IMR-90 (cell line): ENCODE measurements at regions not wholly inside any gene's neighbourhood (a gene's known extent, or its start where the extent isn't known, plus 50 kb on each side); places are given as distances from the start of the nearest gene placed in this dataset.

Source experiments
- ATAC-seq: fragments of 200-7000 bp; cut with Tn5 transposase; 2 replicates; pipeline ENCODE4 v1.9.1; 2020; ENCODE audit warnings: low read depth, mild to moderate bottlenecking, moderate library complexity
- BruUV-seq: library from RNA; stranded (reverse); fragments of 400-500 nt; replicated peaks from 2 replicates; lab custom pipeline; 2021; lab: Mats Ljungman, UMichigan
- CTCF ChIA-PET: fragments of 300-600 bp; formaldehyde crosslinking; extraction: SDS; loops from one replicate; lab custom pipeline; 2021; ENCODE audit warnings: antibody characterized with exemption; lab: Yijun Ruan, JAX
- POLR2A ChIA-PET: fragments of 300-600 bp; sonication (Branson Sonifier 250); formaldehyde crosslinking; loops from one replicate; lab custom pipeline; 2022; ENCODE audit warnings: antibody characterized with exemption; ENCODE audit not compliant: unreplicated experiment; lab: Charles Lee
- DNase-seq: peaks from one replicate; pipeline ENCODE4 v3.0.0; 2013
- H2AFZ ChIP-seq: replicated peaks from 2 replicates; pipeline ENCODE3; 2013; ENCODE audit warnings: low read length, mild to moderate bottlenecking; ENCODE audit not compliant: poor library complexity
- H2AK5ac ChIP-seq: 2 replicates; pipeline ENCODE4 v1.6.1; 2013; ENCODE audit warnings: low read depth, low read length, inconsistent platforms
- H2AK9ac ChIP-seq: replicated peaks from 2 replicates; pipeline ENCODE3; 2013; ENCODE audit warnings: mild to moderate bottlenecking, low read depth, low read length, moderate library complexity; ENCODE audit not compliant: poor library complexity
- H2BK120ac ChIP-seq: 2 replicates; pipeline ENCODE4 v1.6.1; 2013; ENCODE audit warnings: low read depth, low read length, inconsistent platforms
- H2BK15ac ChIP-seq: 3 replicates; pipeline ENCODE4 v1.6.1; 2013; ENCODE audit warnings: low read depth, low read length, inconsistent platforms
- H2BK20ac ChIP-seq: 2 replicates; pipeline ENCODE4 v1.6.1; 2013; ENCODE audit warnings: low read depth, mild to moderate bottlenecking, inconsistent platforms, low read length, moderate library complexity
- H2BK5ac ChIP-seq: 2 replicates; pipeline ENCODE4 v1.6.1; 2013; ENCODE audit warnings: mild to moderate bottlenecking, low read depth, low read length, inconsistent platforms; ENCODE audit not compliant: poor library complexity, severe bottlenecking
- H3K14ac ChIP-seq: replicated peaks from 2 replicates; pipeline ENCODE4 v1.6.1; 2013; ENCODE audit warnings: low read depth, low read length, inconsistent platforms
- H3K18ac ChIP-seq: 2 replicates; pipeline ENCODE4 v1.6.1; 2013; ENCODE audit warnings: low read depth, low read length, control low read depth
- H3K23ac ChIP-seq: 2 replicates; pipeline ENCODE4 v1.6.1; 2013; ENCODE audit warnings: low read depth, low read length, inconsistent platforms
- H3K27ac ChIP-seq: 2 replicates; pipeline ENCODE4 v1.5.1; 2013; ENCODE audit warnings: mild to moderate bottlenecking, control low read depth, low read length; ENCODE audit not compliant: insufficient read depth
- H3K27me3 ChIP-seq: 2 replicates; pipeline ENCODE4 v1.6.1; 2013; ENCODE audit warnings: low read length; ENCODE audit not compliant: control insufficient read depth, insufficient read depth
- H3K36me3 ChIP-seq: 2 replicates; pipeline ENCODE4 v1.6.1; 2013; ENCODE audit warnings: low read length, mixed read lengths; ENCODE audit not compliant: control insufficient read depth, insufficient read depth
- H3K4ac ChIP-seq: 2 replicates; pipeline ENCODE4 v1.6.1; 2013; ENCODE audit warnings: low read depth, low read length, inconsistent platforms
- H3K4me1 ChIP-seq: 2 replicates; pipeline ENCODE4 v1.6.1; 2013; ENCODE audit warnings: low read length, mixed read lengths; ENCODE audit not compliant: control insufficient read depth, insufficient read depth
- H3K4me2 ChIP-seq: 2 replicates; pipeline ENCODE4 v1.6.1; 2013; ENCODE audit warnings: low read depth, mild to moderate bottlenecking, control low read depth, low read length, moderate library complexity
- H3K4me3 ChIP-seq: 2 replicates; pipeline ENCODE4 v1.5.1; 2013; ENCODE audit warnings: low read depth, mild to moderate bottlenecking, control low read depth, low read length, moderate library complexity; ENCODE audit not compliant: insufficient read depth
- H3K56ac ChIP-seq: 2 replicates; pipeline ENCODE4 v1.6.1; 2013; ENCODE audit warnings: low read length, inconsistent platforms; ENCODE audit not compliant: insufficient read depth; ENCODE audit errors: extremely low read depth
- H3K79me1 ChIP-seq, 2 experiments: 2 replicates each; pipeline ENCODE4 v1.6.1; 2013; ENCODE audit warnings: low read length in 2 of 2, inconsistent platforms in 1 of 2, low read depth in 1 of 2
- H3K9ac ChIP-seq: 2 replicates; pipeline ENCODE4 v1.6.1; 2013; ENCODE audit warnings: low read depth, low read length, control low read depth
- H3K9me1 ChIP-seq: 2 replicates; pipeline ENCODE4 v1.6.1; 2013; ENCODE audit warnings: low read length, inconsistent platforms; ENCODE audit not compliant: insufficient read depth
- H3K9me3 ChIP-seq: 2 replicates; pipeline ENCODE4 v1.6.1; 2013; ENCODE audit warnings: low read length; ENCODE audit not compliant: control insufficient read depth, insufficient read depth
- H4K20me1 ChIP-seq: 2 replicates; pipeline ENCODE4 v1.6.1; 2013; ENCODE audit warnings: low read length, inconsistent platforms; ENCODE audit not compliant: insufficient read depth
- H4K5ac ChIP-seq: 2 replicates; pipeline ENCODE4 v1.6.1; 2013; ENCODE audit warnings: mild to moderate bottlenecking, low read depth, low read length, control low read depth
- H4K8ac ChIP-seq, 2 experiments: 2 replicates each; pipeline ENCODE4 v1.6.1; 2013; ENCODE audit warnings: low read depth in 2 of 2, low read length in 2 of 2, control low read depth in 1 of 2, inconsistent platforms in 1 of 2
- H4K91ac ChIP-seq: 2 replicates; pipeline ENCODE4 v1.6.1; 2013; ENCODE audit warnings: low read depth, low read length, inconsistent platforms; ENCODE audit not compliant: insufficient read depth
- BHLHE40 ChIP-seq: fragments of 150-350 bp; IDR thresholded peaks from 2 replicates; pipeline ENCODE4 v1.6.1; 2016; ENCODE audit warnings: mild to moderate bottlenecking, low read depth, low read length
- CEBPB ChIP-seq: IDR thresholded peaks from 2 replicates; pipeline ENCODE4 v1.6.1; 2012; ENCODE audit warnings: low read depth, low read length, improper control_type of control experiment
- MAZ ChIP-seq: IDR thresholded peaks from 2 replicates; pipeline ENCODE4 v1.6.1; 2012; ENCODE audit warnings: low read depth, mild to moderate bottlenecking, low read length, improper control_type of control experiment, moderate library complexity, borderline replicate concordance
- MXI1 ChIP-seq: IDR thresholded peaks from 2 replicates; pipeline ENCODE4 v1.6.1; 2012; ENCODE audit warnings: low read depth, mild to moderate bottlenecking, low read length, moderate library complexity, borderline replicate concordance
- NFE2L2 ChIP-seq: fragments of 150-350 bp; IDR thresholded peaks from 2 replicates; pipeline ENCODE4 v1.6.1; 2016; ENCODE audit warnings: low read depth, mild to moderate bottlenecking, low read length
- POLR2A ChIP-seq: IDR thresholded peaks from 2 replicates; pipeline ENCODE4 v1.6.1; 2012; ENCODE audit warnings: mild to moderate bottlenecking, low read depth, low read length
- RAD21 ChIP-seq: IDR thresholded peaks from 2 replicates; pipeline ENCODE4 v1.6.1; 2012; ENCODE audit warnings: low read length, improper control_type of control experiment
- RCOR1 ChIP-seq: IDR thresholded peaks from 2 replicates; pipeline ENCODE4 v1.6.1; 2012; ENCODE audit warnings: mild to moderate bottlenecking, low read length, improper control_type of control experiment; ENCODE audit not compliant: insufficient replicate concordance
- RFX5 ChIP-seq: IDR thresholded peaks from 2 replicates; pipeline ENCODE4 v1.8.0; 2012; ENCODE audit warnings: low read depth, mild to moderate bottlenecking, low read length, moderate library complexity
- SMC3 ChIP-seq: fragments of 150-350 bp; IDR thresholded peaks from 2 replicates; pipeline ENCODE4 v1.6.1; 2016; ENCODE audit warnings: low read depth, mild to moderate bottlenecking, antibody characterized with exemption, low read length, moderate library complexity
- WGBS, 2 experiments: methylation state at CpG; one replicate each; pipeline versions ENCODE4 v1.1.5 to v1.1.7; 2013; ENCODE audit warnings: missing lambda C conversion rate in 2 of 2; ENCODE audit not compliant: insufficient read length in 1 of 2; ENCODE audit errors: extremely low coverage in 2 of 2; 5-methylcytosine and 5-hydroxymethylcytosine counted together
- dilution Hi-C: fragments of 300-500 bp; cut with HindIII; formaldehyde crosslinking; loops from one replicate; pipeline ENCODE4 v1.14.3; 2018; ENCODE audit warnings: low sequenced_read_pairs; ENCODE audit not compliant: unreplicated experiment
- in situ Hi-C: fragments of 300-500 bp; cut with MboI; formaldehyde crosslinking; loops from 3 replicates; pipeline ENCODE4 v1.14.3; 2019; ENCODE audit warnings: low sequenced_read_pairs, inconsistent platforms, mixed read lengths
- intact Hi-C: fragments of 100-400 bp; cut with micrococcal nuclease; formaldehyde crosslinking; loops from 2 replicates; pipeline ENCODE4 v1.10.0; 2022
- TF ChIP-seq, protein P1 (sequence below): fragments of 150-350 bp; IDR thresholded peaks from 2 replicates; pipeline ENCODE4 v1.6.1; 2016; ENCODE audit warnings: low read depth, mild to moderate bottlenecking, low read length, moderate library complexity, borderline replicate concordance
- TF ChIP-seq, protein P2 (sequence below): conservative IDR thresholded peaks from 2 replicates; pipeline ENCODE4 v1.5.1; 2012; ENCODE audit warnings: mild to moderate bottlenecking, low read depth, low read length, improper control_type of control experiment
- TF ChIP-seq, protein P3 (sequence below): fragments of 150-350 bp; IDR thresholded peaks from 2 replicates; pipeline ENCODE4 v1.6.1; 2017; ENCODE audit warnings: mild to moderate bottlenecking, antibody characterized with exemption, low read length, low read depth

DNA sequence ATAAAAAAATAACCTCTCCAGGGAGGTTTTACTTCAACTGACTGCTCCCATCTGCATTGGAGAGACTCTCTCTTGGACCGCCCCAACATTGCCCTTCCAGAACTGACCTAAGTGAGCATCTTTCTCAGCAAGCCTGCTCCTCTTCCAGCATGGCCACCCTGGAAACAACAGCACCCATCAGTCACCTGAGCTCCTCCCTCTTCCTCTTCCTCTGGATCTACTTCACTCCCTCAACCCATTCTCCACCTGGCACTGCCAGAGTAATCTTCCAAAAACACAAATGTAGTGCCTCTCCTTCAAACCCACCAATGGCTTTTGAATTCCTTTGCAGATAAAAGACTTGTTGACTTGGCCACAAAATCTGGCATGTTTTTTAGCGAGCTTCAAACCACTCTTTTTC, 128.8 kb upstream of the NR2F2 start:
- Histone ChIP-seq H2AK9ac (no peak overlapping the region), H3K4me1 (no peaks in the 10 kb centered on the region), H3K4me2 (no peak overlapping the region), H2AK5ac (no peak overlapping the region), H4K5ac (no peak overlapping the region), H3K79me1 (no peaks in the 10 kb centered on the region), H3K56ac (no peak overlapping the region), H3K9me3 (no peaks in the 10 kb centered on the region; the same call in 1 of the 2 replicates), H3K27ac (no peak overlapping the region), H3K27me3 (no peaks in the 10 kb centered on the region), H3K9me1 (no peaks in the 10 kb centered on the region), H3K9ac (no peak overlapping the region), H3K4me3 (no peak overlapping the region), H3K23ac (no peak overlapping the region), H2BK5ac (no peak overlapping the region), H4K20me1 (no peaks in the 10 kb centered on the region), H2BK15ac (no peak overlapping the region), H4K91ac (no peak overlapping the region), H3K36me3 (peaks cover 2% of the 10 kb centered on the region; the same call in 1 of the 2 replicates), H4K8ac (no peak overlapping the region), H2BK120ac (no peak overlapping the region), H3K4ac (no peak overlapping the region), H2AFZ (no peak overlapping the region), H3K14ac (no peak overlapping the region), H2BK20ac (no peak overlapping the region), H3K18ac (no peak overlapping the region)
- dilution Hi-C loops (no loop called here), in situ Hi-C loops (no loop called here), intact Hi-C loops (no loop called here)
- DNase-seq (no peak), ATAC-seq (no peak)
- ChIA-PET CTCF (no interaction called here), POLR2A (no interaction called here)
- no TSS peak for BruUV-seq
- WGBS, 2 experiments, result 100% methylated on average over 2 of the region's 2 CpGs; no CpG with 5 or more reads in 1 of the 2 experiments
- TF ChIP-seq, protein P1, sequence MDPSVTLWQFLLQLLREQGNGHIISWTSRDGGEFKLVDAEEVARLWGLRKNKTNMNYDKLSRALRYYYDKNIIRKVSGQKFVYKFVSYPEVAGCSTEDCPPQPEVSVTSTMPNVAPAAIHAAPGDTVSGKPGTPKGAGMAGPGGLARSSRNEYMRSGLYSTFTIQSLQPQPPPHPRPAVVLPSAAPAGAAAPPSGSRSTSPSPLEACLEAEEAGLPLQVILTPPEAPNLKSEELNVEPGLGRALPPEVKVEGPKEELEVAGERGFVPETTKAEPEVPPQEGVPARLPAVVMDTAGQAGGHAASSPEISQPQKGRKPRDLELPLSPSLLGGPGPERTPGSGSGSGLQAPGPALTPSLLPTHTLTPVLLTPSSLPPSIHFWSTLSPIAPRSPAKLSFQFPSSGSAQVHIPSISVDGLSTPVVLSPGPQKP, result no peak
- TF ChIP-seq MXI1 (no peak), CEBPB (no peak), SMC3 (no peak), BHLHE40 (no peak), MAZ (no peak), RCOR1 (no peak), RAD21 (no peak), RFX5 (no peak), NFE2L2 (no peak), POLR2A (no peak)
- TF ChIP-seq, protein P2, sequence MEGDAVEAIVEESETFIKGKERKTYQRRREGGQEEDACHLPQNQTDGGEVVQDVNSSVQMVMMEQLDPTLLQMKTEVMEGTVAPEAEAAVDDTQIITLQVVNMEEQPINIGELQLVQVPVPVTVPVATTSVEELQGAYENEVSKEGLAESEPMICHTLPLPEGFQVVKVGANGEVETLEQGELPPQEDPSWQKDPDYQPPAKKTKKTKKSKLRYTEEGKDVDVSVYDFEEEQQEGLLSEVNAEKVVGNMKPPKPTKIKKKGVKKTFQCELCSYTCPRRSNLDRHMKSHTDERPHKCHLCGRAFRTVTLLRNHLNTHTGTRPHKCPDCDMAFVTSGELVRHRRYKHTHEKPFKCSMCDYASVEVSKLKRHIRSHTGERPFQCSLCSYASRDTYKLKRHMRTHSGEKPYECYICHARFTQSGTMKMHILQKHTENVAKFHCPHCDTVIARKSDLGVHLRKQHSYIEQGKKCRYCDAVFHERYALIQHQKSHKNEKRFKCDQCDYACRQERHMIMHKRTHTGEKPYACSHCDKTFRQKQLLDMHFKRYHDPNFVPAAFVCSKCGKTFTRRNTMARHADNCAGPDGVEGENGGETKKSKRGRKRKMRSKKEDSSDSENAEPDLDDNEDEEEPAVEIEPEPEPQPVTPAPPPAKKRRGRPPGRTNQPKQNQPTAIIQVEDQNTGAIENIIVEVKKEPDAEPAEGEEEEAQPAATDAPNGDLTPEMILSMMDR, result no peak
- TF ChIP-seq, protein P3, sequence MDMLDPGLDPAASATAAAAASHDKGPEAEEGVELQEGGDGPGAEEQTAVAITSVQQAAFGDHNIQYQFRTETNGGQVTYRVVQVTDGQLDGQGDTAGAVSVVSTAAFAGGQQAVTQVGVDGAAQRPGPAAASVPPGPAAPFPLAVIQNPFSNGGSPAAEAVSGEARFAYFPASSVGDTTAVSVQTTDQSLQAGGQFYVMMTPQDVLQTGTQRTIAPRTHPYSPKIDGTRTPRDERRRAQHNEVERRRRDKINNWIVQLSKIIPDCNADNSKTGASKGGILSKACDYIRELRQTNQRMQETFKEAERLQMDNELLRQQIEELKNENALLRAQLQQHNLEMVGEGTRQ, result no peak
